B cell (primary cell): ENCODE measurements at regions not wholly inside any gene's neighbourhood (a gene's known extent, or its start where the extent isn't known, plus 50 kb on each side); places are given as distances from the start of the nearest gene placed in this dataset.

ENCODE experiments used
- EZH2 ChIP-seq: IDR thresholded peaks from 2 replicates; pipeline ENCODE4 v1.6.1; 2012; ENCODE audit warnings: borderline replicate concordance, low read depth, mild to moderate bottlenecking, moderate library complexity, low read length; ENCODE audit not compliant: insufficient read depth, poor library complexity, severe bottlenecking
- TF ChIP-seq, protein P1 (sequence below): fragments of 200-600 bp; IDR thresholded peaks from one replicate; pipeline ENCODE4 v1.8.0; 2022; ENCODE audit warnings: antibody characterized with exemption, mild to moderate bottlenecking

GRCh38 chr1:40921981-40922677 lies 57.4 kb upstream of the CTPS1 start:
- TF ChIP-seq, protein P1, sequence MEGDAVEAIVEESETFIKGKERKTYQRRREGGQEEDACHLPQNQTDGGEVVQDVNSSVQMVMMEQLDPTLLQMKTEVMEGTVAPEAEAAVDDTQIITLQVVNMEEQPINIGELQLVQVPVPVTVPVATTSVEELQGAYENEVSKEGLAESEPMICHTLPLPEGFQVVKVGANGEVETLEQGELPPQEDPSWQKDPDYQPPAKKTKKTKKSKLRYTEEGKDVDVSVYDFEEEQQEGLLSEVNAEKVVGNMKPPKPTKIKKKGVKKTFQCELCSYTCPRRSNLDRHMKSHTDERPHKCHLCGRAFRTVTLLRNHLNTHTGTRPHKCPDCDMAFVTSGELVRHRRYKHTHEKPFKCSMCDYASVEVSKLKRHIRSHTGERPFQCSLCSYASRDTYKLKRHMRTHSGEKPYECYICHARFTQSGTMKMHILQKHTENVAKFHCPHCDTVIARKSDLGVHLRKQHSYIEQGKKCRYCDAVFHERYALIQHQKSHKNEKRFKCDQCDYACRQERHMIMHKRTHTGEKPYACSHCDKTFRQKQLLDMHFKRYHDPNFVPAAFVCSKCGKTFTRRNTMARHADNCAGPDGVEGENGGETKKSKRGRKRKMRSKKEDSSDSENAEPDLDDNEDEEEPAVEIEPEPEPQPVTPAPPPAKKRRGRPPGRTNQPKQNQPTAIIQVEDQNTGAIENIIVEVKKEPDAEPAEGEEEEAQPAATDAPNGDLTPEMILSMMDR: no peak
- no peak for TF ChIP-seq EZH2
